MCF 10A (cell line): ENCODE measurements at regions not wholly inside any gene's neighbourhood (a gene's known extent, or its start where the extent isn't known, plus 50 kb on each side); places are given as distances from the start of the nearest gene placed in this dataset.

Experiments
- BruUV-seq: library from RNA; stranded (reverse); fragments of 400-500 nt; replicated peaks from 2 replicates; lab custom pipeline; 2021; lab: Mats Ljungman, UMichigan
- CTCF ChIA-PET: fragments of 300-600 bp; sonication (Branson Sonifier 250); formaldehyde crosslinking; extraction: SDS; loops from one replicate; lab custom pipeline; 2021; ENCODE audit warnings: antibody characterized with exemption, inconsistent platforms; lab: Yijun Ruan, JAX
- POLR2A ChIA-PET: fragments of 300-600, 350-650 bp; sonication (Branson Sonifier 250); formaldehyde crosslinking; extraction: SDS; loops from one replicate; lab custom pipeline; 2020; ENCODE audit warnings: antibody characterized with exemption, inconsistent platforms; lab: Yijun Ruan, JAX
- DNase-seq: peaks from one replicate; pipeline ENCODE4 v3.0.0-alpha.2; 2018; ENCODE audit not compliant: unreplicated experiment
- H3K27ac Mint-ChIP-seq: one replicate; pipeline ENCODE4 v1.8.0; 2022; ENCODE audit warnings: mild to moderate bottlenecking, low read depth, mixed read lengths; ENCODE audit not compliant: unreplicated experiment
- H3K27me3 Mint-ChIP-seq: one replicate; pipeline ENCODE4 v1.8.0; 2022; ENCODE audit warnings: mixed read lengths; ENCODE audit not compliant: insufficient read depth, unreplicated experiment
- H3K36me3 Mint-ChIP-seq: one replicate; pipeline ENCODE4 v1.8.0; 2022; ENCODE audit warnings: mild to moderate bottlenecking, moderate library complexity, mixed read lengths; ENCODE audit not compliant: insufficient read depth, unreplicated experiment
- H3K4me1 Mint-ChIP-seq: one replicate; pipeline ENCODE4 v1.8.0; 2022; ENCODE audit warnings: mixed read lengths; ENCODE audit not compliant: insufficient read depth, unreplicated experiment
- H3K4me3 Mint-ChIP-seq: one replicate; pipeline ENCODE4 v1.8.0; 2022; ENCODE audit warnings: mild to moderate bottlenecking, moderate library complexity, mixed read lengths; ENCODE audit not compliant: unreplicated experiment
- H3K9me3 Mint-ChIP-seq: one replicate; pipeline ENCODE4 v1.8.0; 2022; ENCODE audit warnings: mixed read lengths; ENCODE audit not compliant: unreplicated experiment
- CTCF ChIP-seq: fragments of 200-600 bp; IDR thresholded peaks from one replicate; pipeline ENCODE4 v1.8.0; 2022; ENCODE audit warnings: antibody characterized with exemption, mild to moderate bottlenecking; ENCODE audit not compliant: unreplicated experiment
- intact Hi-C: fragments of 100-400 bp; cut with micrococcal nuclease; formaldehyde crosslinking; loops from 2 replicates; pipeline ENCODE4 v1.14.1; 2022

GRCh38 chr10:43753397-43754061, 104.8 kb upstream of the ZNF32 start:
- ChIA-PET CTCF (no interaction called here), POLR2A (no interaction called here)
- Mint-ChIP-seq H3K4me1 (no peaks in the 10 kb centered on the region), H3K4me3 (no peak overlapping the region), H3K36me3 (no peaks in the 10 kb centered on the region), H3K27me3 (peaks cover 15% of the 10 kb centered on the region), H3K9me3 (peaks cover 5% of the 10 kb centered on the region), H3K27ac (no peak overlapping the region)
- intact Hi-C loops = no loop called here
- no peak for TF ChIP-seq CTCF
- no TSS peak for BruUV-seq
- no peak for DNase-seq

- Mint-ChIP-seq H3K27me3 (peaks cover 23% of the 10 kb centered on the region), H3K4me3 (no peak overlapping the region)
- BruUV-seq = no TSS peak
Observed at GRCh38 chr10:43752682-43753081, 104.0 kb upstream of the ZNF32 start.

GRCh38 chr10:43751646-43752045, 103.0 kb upstream of the ZNF32 start:
- H3K4me3 Mint-ChIP-seq = no peak overlapping the region
- peaks cover 25% of the 10 kb centered on the region for H3K27me3 Mint-ChIP-seq
- ChIA-PET CTCF (no interaction called here), POLR2A (no interaction called here)
- no peaks in the 10 kb centered on the region for H3K4me1 Mint-ChIP-seq
- BruUV-seq = no TSS peak
- intact Hi-C loops = no loop called here
- no peak overlapping the region for H3K27ac Mint-ChIP-seq
- no peak for TF ChIP-seq CTCF
- no peak for DNase-seq
- no peaks in the 10 kb centered on the region for H3K36me3 Mint-ChIP-seq
- H3K9me3 Mint-ChIP-seq = peaks cover 5% of the 10 kb centered on the region

More at GRCh38 chr10:43752682-43753081, 104.0 kb upstream of the ZNF32 start:
- Mint-ChIP-seq H3K9me3 (peaks cover 5% of the 10 kb centered on the region), H3K36me3 (no peaks in the 10 kb centered on the region), H3K27ac (no peak overlapping the region), H3K4me1 (no peaks in the 10 kb centered on the region)
- DNase-seq = no peak
- CTCF ChIA-PET = no interaction called here
- POLR2A ChIA-PET = no interaction called here
- intact Hi-C loops = no loop called here
- no peak for TF ChIP-seq CTCF

GRCh38 chr10:43749940-43750552, 101.4 kb upstream of the ZNF32 start:
- ChIA-PET POLR2A (no interaction called here), CTCF (no interaction called here)
- peaks cover 5% of the 10 kb centered on the region for H3K9me3 Mint-ChIP-seq
- intact Hi-C loops = no loop called here
- H3K27ac Mint-ChIP-seq = no peak overlapping the region
- no peak overlapping the region for H3K4me3 Mint-ChIP-seq
- no peaks in the 10 kb centered on the region for H3K36me3 Mint-ChIP-seq
- DNase-seq = no peak
- H3K27me3 Mint-ChIP-seq = peaks cover 25% of the 10 kb centered on the region
- BruUV-seq = no TSS peak
- no peak for TF ChIP-seq CTCF
- no peaks in the 10 kb centered on the region for H3K4me1 Mint-ChIP-seq
